ENCODE measurements at regions not wholly inside any gene's neighbourhood (a gene's known extent, or its start where the extent isn't known, plus 50 kb on each side); places are given as distances from the start of the nearest gene placed in this dataset.

GRCh38 chr2:19571773-19572172 lies 213.3 kb upstream of the OSR1 start:
- H3K27me3 ChIP-seq = no peaks in the 10 kb centered on the region
- no peaks in the 10 kb centered on the region for H3K36me3 ChIP-seq
- no peak for TF ChIP-seq CTCF (IDR thresholded peaks at IDR 0.05)
- no peak overlapping the region for H3K27ac ChIP-seq
- DNase-seq (ENCODE audit: low spot score in 2 of 2) = no peak
- peaks cover 0 to 8% of the 10 kb centered on the region in 2 donors for H3K4me1 ChIP-seq
- H3K4me3 ChIP-seq = no peak overlapping the region
- intact Hi-C loops (cut with DNase I) = no loop called here
- no peaks in the 10 kb centered on the region for H3K9me3 ChIP-seq

GRCh38 chr2:19569300-19569791 lies 210.9 kb upstream of the OSR1 start:
- TF ChIP-seq CTCF (IDR thresholded peaks at IDR 0.05) = no peak
- Histone ChIP-seq H3K27ac (no peak overlapping the region), H3K27me3 (no peaks in the 10 kb centered on the region), H3K36me3 (no peaks in the 10 kb centered on the region), H3K9me3 (no peaks in the 10 kb centered on the region), H3K4me3 (no peak overlapping the region), H3K4me1 (peaks cover 0 to 5% of the 10 kb centered on the region in 2 donors)
- intact Hi-C loops (cut with DNase I) = no loop called here
- no peak for DNase-seq (ENCODE audit: low spot score in 2 of 2)

GRCh38 chr2:19568809-19569208 lies 210.4 kb upstream of the OSR1 start:
- no peaks in the 10 kb centered on the region for H3K36me3 ChIP-seq
- no peak overlapping the region for H3K4me3 ChIP-seq
- intact Hi-C loops (cut with DNase I) = no loop called here
- no peaks in the 10 kb centered on the region for H3K9me3 ChIP-seq
- no peak overlapping the region for H3K27ac ChIP-seq
- H3K27me3 ChIP-seq = no peaks in the 10 kb centered on the region
- no peaks in the 10 kb centered on the region for H3K4me1 ChIP-seq
- no peak for DNase-seq (ENCODE audit: low spot score in 2 of 2)
- TF ChIP-seq CTCF (IDR thresholded peaks at IDR 0.05) = no peak

- intact Hi-C loops (cut with DNase I) = no loop called here
- Histone ChIP-seq H3K27me3 (no peaks in the 10 kb centered on the region), H3K27ac (no peak overlapping the region), H3K4me3 (no peak overlapping the region), H3K36me3 (no peaks in the 10 kb centered on the region), H3K9me3 (no peaks in the 10 kb centered on the region), H3K4me1 (no peaks in the 10 kb centered on the region)
- DNase-seq (ENCODE audit: low spot score in 2 of 2) = no peak
- no peak for TF ChIP-seq CTCF (IDR thresholded peaks at IDR 0.05)
These were observed 202.4 kb upstream of the OSR1 start for GRCh38 chr2:19560785-19561184.

GRCh38 chr2:19559596-19560240 lies 201.3 kb upstream of the OSR1 start:
- intact Hi-C loops (cut with DNase I) = no loop called here
- Histone ChIP-seq H3K4me1 (no peaks in the 10 kb centered on the region), H3K4me3 (no peak overlapping the region), H3K27ac (no peak overlapping the region), H3K36me3 (no peaks in the 10 kb centered on the region), H3K9me3 (no peaks in the 10 kb centered on the region), H3K27me3 (no peaks in the 10 kb centered on the region)
- DNase-seq (ENCODE audit: low spot score in 2 of 2) = no peak
- TF ChIP-seq CTCF (IDR thresholded peaks at IDR 0.05) = no peak

GRCh38 chr2:19556648-19557047 lies 198.2 kb upstream of the OSR1 start:
- DNase-seq (ENCODE audit: low spot score in 2 of 2) = no peak
- Histone ChIP-seq H3K9me3 (no peaks in the 10 kb centered on the region), H3K4me3 (no peak overlapping the region), H3K27me3 (no peaks in the 10 kb centered on the region), H3K27ac (no peak overlapping the region), H3K4me1 (no peaks in the 10 kb centered on the region), H3K36me3 (no peaks in the 10 kb centered on the region)
- TF ChIP-seq CTCF (IDR thresholded peaks at IDR 0.05) = no peak
- intact Hi-C loops (cut with DNase I) = no loop called here

Data from ascending aorta (tissue), 2 donors.